Stomach (tissue), 4 donors: ENCODE measurements at regions not wholly inside any gene's neighbourhood (a gene's known extent, or its start where the extent isn't known, plus 50 kb on each side); places are given as distances from the start of the nearest gene placed in this dataset.

ENCODE experiments used
- POLR2A ChIP-seq, 4 donors: fragments of 450-650 bp; IDR thresholded peaks; one replicate each; pipeline ENCODE4 v1.6.1; 2016; ENCODE audit warnings: antibody characterized with exemption in 4 of 4, control low read depth in 2 of 4, mild to moderate bottlenecking in 1 of 4, moderate library complexity in 1 of 4
- POLR2AphosphoS5 ChIP-seq, 3 donors: sonication (generic); formaldehyde crosslinking; IDR thresholded peaks; one replicate each; pipeline ENCODE4 v1.6.1; 2016; ENCODE audit warnings: antibody characterized with exemption in 3 of 3

DNA sequence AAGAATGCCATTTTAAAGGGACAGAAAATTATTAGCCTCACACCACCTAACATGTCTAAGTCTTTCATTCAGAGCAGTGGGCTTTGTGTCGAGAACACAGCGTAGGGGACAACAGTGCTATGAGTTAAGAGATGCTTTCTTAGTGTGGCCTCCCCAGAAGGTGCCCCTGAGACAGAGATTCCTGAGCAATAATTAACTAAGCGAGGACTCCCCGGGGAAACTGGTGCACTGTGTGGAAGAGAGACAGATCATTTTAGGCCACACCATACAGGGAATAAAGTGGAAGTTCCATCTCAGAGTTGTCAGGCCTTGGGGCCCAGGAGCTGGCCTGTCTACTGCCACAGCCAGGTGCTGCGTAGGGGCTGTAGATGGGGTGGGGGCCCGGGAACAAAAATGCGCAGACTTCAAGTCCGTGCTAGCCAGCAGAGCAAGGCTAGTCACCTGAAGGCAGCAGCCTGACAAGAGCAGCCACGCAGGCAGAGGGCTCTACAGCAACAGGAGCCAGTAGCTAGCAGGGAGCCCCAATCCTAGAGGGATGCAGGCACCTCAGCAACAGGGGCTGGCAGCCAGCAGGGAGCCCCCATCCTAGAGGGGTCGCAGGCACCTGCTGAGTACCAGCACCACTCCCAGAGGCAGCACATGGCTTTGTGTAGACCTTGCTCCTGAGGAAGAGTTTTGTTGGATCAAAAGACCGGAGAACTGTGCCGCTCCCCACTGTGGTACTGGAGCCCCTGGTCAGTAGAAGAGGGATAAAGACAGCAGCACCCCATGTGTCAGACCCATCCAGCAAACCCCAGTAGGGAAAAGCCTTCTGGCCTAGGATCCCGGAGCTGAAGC, 63.0 kb upstream of the NXT1 start:
- TF ChIP-seq POLR2A (IDR thresholded peaks at IDR 0.05) (no peak), POLR2AphosphoS5 (IDR thresholded peaks at IDR 0.05) (no peak)
